Endodermal cell (in vitro differentiated cells): ENCODE measurements at regions not wholly inside any gene's neighbourhood (a gene's known extent, or its start where the extent isn't known, plus 50 kb on each side); places are given as distances from the start of the nearest gene placed in this dataset.

ENCODE experiments used
- DNase-seq: peaks from one replicate; pipeline ENCODE4 v3.0.0-alpha.2; 2017
- H3K27ac ChIP-seq: 2 replicates; pipeline ENCODE4 v1.5.1; 2013; ENCODE audit warnings: mild to moderate bottlenecking, low read depth, low read length, moderate library complexity
- H3K27me3 ChIP-seq: 2 replicates; pipeline ENCODE4 v1.6.1; 2013; ENCODE audit warnings: mild to moderate bottlenecking, low read length, moderate library complexity; ENCODE audit not compliant: insufficient read depth, control insufficient read depth, poor library complexity, severe bottlenecking
- H3K36me3 ChIP-seq: 2 replicates; pipeline ENCODE4 v1.7.0; 2013; ENCODE audit warnings: mild to moderate bottlenecking, low read length, moderate library complexity; ENCODE audit not compliant: control insufficient read depth, insufficient read depth
- H3K4me1 ChIP-seq: one replicate; pipeline ENCODE4 v1.7.0; 2013; ENCODE audit warnings: low read length; ENCODE audit not compliant: control insufficient read depth, insufficient read depth
- H3K4me3 ChIP-seq: 2 replicates; pipeline ENCODE4 v1.5.1; 2013; ENCODE audit warnings: mild to moderate bottlenecking, low read length, moderate library complexity
- H3K9ac ChIP-seq: 2 replicates; pipeline ENCODE4 v1.6.1; 2013; ENCODE audit warnings: mild to moderate bottlenecking, low read length, moderate library complexity; ENCODE audit not compliant: poor library complexity, severe bottlenecking; ENCODE audit errors: extremely low read depth
- H3K9me3 ChIP-seq: 2 replicates; pipeline ENCODE4 v1.6.1; 2013; ENCODE audit warnings: mild to moderate bottlenecking, low read length, moderate library complexity; ENCODE audit not compliant: control insufficient read depth
- H3K27ac Mint-ChIP-seq: 2 replicates; pipeline ENCODE4 v1.8.0; 2020; ENCODE audit warnings: mixed read lengths
- H3K27me3 Mint-ChIP-seq: 2 replicates; pipeline ENCODE4 v1.8.0; 2021; ENCODE audit warnings: mild to moderate bottlenecking, mixed read lengths; ENCODE audit not compliant: insufficient read depth
- H3K36me3 Mint-ChIP-seq: 2 replicates; pipeline ENCODE4 v1.8.0; 2020; ENCODE audit warnings: low read depth, mixed read lengths
- H3K4me1 Mint-ChIP-seq: 2 replicates; pipeline ENCODE4 v1.8.0; 2020; ENCODE audit warnings: mixed read lengths
- H3K4me3 Mint-ChIP-seq: 2 replicates; pipeline ENCODE4 v1.8.0; 2020; ENCODE audit warnings: mild to moderate bottlenecking, moderate library complexity, mixed read lengths
- H3K9me3 Mint-ChIP-seq: 2 replicates; pipeline ENCODE4 v1.8.0; 2020; ENCODE audit warnings: mild to moderate bottlenecking, mixed read lengths
- WGBS, 2 experiments: methylation state at CpG; one replicate each; pipeline versions ENCODE4 v1.1.5 to v1.1.7; 2013; ENCODE audit warnings: missing lambda C conversion rate in 2 of 2, mixed read lengths in 1 of 2; ENCODE audit not compliant: insufficient coverage in 1 of 2, insufficient read length in 1 of 2; 5-methylcytosine and 5-hydroxymethylcytosine counted together
- TF ChIP-seq, protein P1 (sequence below): fragments of 200-600 bp; sonication (generic); conservative IDR thresholded peaks from 2 replicates; pipeline ENCODE4 v1.5.0; 2021; ENCODE audit warnings: antibody characterized with exemption, mild to moderate bottlenecking

DNA sequence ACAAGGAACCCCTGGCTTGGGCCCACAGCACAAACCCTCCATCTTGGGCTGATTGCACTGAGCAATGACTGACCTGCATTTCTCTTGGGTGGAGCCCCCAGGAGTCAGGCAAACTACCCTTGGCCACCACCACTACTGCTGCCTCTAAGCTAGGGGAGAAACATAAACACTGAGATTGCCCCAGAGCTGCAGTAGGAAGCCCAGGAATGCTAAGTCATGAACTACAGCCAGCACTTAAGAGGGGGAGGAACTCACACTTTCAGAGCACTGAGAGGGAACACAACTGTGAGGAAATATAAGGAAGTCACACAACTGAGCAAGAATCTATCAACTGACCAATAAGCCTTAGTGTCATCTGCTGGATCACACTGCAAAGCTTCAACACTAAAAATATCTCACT lies 111.6 kb upstream of the PPP3CA start:
- H3K9me3 ChIP-seq = no peaks in the 10 kb centered on the region
- H3K9me3 Mint-ChIP-seq = peaks cover 27% of the 10 kb centered on the region
- H3K36me3 Mint-ChIP-seq = no peaks in the 10 kb centered on the region
- H3K4me1 ChIP-seq = no peaks in the 10 kb centered on the region
- no peak overlapping the region for H3K4me3 ChIP-seq
- H3K36me3 ChIP-seq = no peaks in the 10 kb centered on the region
- H3K27ac ChIP-seq = no peak overlapping the region
- H3K27me3 Mint-ChIP-seq = peaks cover 22% of the 10 kb centered on the region
- H3K4me1 Mint-ChIP-seq = no peaks in the 10 kb centered on the region
- no peak overlapping the region for H3K4me3 Mint-ChIP-seq
- TF ChIP-seq, protein P1, sequence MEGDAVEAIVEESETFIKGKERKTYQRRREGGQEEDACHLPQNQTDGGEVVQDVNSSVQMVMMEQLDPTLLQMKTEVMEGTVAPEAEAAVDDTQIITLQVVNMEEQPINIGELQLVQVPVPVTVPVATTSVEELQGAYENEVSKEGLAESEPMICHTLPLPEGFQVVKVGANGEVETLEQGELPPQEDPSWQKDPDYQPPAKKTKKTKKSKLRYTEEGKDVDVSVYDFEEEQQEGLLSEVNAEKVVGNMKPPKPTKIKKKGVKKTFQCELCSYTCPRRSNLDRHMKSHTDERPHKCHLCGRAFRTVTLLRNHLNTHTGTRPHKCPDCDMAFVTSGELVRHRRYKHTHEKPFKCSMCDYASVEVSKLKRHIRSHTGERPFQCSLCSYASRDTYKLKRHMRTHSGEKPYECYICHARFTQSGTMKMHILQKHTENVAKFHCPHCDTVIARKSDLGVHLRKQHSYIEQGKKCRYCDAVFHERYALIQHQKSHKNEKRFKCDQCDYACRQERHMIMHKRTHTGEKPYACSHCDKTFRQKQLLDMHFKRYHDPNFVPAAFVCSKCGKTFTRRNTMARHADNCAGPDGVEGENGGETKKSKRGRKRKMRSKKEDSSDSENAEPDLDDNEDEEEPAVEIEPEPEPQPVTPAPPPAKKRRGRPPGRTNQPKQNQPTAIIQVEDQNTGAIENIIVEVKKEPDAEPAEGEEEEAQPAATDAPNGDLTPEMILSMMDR = no peak
- no peak overlapping the region for H3K9ac ChIP-seq
- no peak overlapping the region for H3K27ac Mint-ChIP-seq
- DNase-seq = no peak
- peaks cover 5% of the 10 kb centered on the region for H3K27me3 ChIP-seq

DNA sequence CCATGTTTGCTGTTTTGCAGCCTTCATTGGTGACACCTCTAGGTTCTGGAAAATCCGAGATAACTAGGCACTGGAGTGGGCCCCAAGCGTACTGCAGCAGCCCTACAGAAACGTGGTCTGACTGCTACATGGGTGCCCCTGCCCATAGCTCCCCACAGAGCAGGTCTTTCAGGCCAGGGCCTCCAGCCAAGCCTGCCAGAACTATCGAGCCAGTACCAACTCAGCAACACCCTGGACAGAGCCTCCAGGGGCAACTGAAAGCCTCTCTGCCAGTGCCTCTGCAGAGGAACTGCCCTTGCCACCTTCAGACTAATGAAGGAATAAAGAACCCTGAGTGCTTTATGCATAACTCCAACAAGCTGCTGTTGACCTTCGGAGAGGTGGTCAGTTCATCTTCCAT lies 111.1 kb upstream of the PPP3CA start:
- Histone ChIP-seq H3K9ac (no peak overlapping the region), H3K4me1 (no peaks in the 10 kb centered on the region), H3K9me3 (no peaks in the 10 kb centered on the region), H3K36me3 (no peaks in the 10 kb centered on the region), H3K4me3 (no peak overlapping the region), H3K27me3 (peaks cover 5% of the 10 kb centered on the region), H3K27ac (no peak overlapping the region)
- H3K4me1 Mint-ChIP-seq = no peaks in the 10 kb centered on the region
- no peak overlapping the region for H3K4me3 Mint-ChIP-seq
- TF ChIP-seq, protein P1 = no peak
- 85 to 92% methylated on average over 4 to 5 of the region's 5 CpGs for WGBS, 2 experiments
- H3K9me3 Mint-ChIP-seq = peaks cover 28% of the 10 kb centered on the region
- DNase-seq = no peak
- no peaks in the 10 kb centered on the region for H3K36me3 Mint-ChIP-seq
- peaks cover 21% of the 10 kb centered on the region for H3K27me3 Mint-ChIP-seq
- H3K27ac Mint-ChIP-seq = no peak overlapping the region

DNA sequence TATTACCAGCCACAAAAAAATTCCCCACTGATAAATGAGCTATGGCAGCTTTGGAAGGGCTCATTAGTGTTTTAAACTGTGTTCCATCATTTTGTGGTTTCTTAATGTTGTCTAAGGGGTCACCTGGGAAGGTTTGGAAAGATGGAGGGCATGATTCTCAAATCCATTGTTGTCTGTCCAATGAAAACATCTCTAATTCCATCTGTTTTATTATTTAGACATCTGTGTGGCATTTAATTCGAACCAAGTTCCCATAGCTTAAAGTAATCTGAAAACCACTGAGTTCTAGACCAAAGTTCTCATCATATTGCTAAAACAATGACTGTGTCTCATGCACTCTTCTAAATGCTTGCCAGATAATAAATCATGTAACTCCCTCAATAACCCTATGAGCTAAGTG lies 103.8 kb upstream of the PPP3CA start:
- Histone ChIP-seq H3K36me3 (no peaks in the 10 kb centered on the region), H3K27ac (no peak overlapping the region), H3K27me3 (no peaks in the 10 kb centered on the region), H3K9ac (no peak overlapping the region), H3K9me3 (no peaks in the 10 kb centered on the region), H3K4me3 (no peak overlapping the region), H3K4me1 (no peaks in the 10 kb centered on the region)
- H3K9me3 Mint-ChIP-seq = peaks cover 8% of the 10 kb centered on the region
- DNase-seq = no peak
- TF ChIP-seq, protein P1 = no peak
- 85 to 89% methylated on average over 1 of the region's 1 CpG for WGBS, 2 experiments
- no peak overlapping the region for H3K27ac Mint-ChIP-seq
- peaks cover 2% of the 10 kb centered on the region for H3K27me3 Mint-ChIP-seq
- H3K36me3 Mint-ChIP-seq = no peaks in the 10 kb centered on the region
- H3K4me1 Mint-ChIP-seq = peaks cover 2% of the 10 kb centered on the region
- no peak overlapping the region for H3K4me3 Mint-ChIP-seq
